ENCODE measurements at regions not wholly inside any gene's neighbourhood (a gene's known extent, or its start where the extent isn't known, plus 50 kb on each side); places are given as distances from the start of the nearest gene placed in this dataset.

GRCh38 chr17:68134046-68134637, 98.6 kb downstream of the KPNA2 start:
- TF ChIP-seq CTCF (IDR thresholded peaks at IDR 0.05) = no peak

GRCh38 chr17:68134731-68135130, 99.2 kb downstream of the KPNA2 start:
- no peak for TF ChIP-seq CTCF (IDR thresholded peaks at IDR 0.05)

- TF ChIP-seq CTCF (IDR thresholded peaks at IDR 0.05) = no peak
These were observed 99.8 kb downstream of the KPNA2 start for GRCh38 chr17:68135141-68135887.

- no peak for TF ChIP-seq CTCF (IDR thresholded peaks at IDR 0.05)
These were observed 105.5 kb downstream of the KPNA2 start for GRCh38 chr17:68141050-68141449.

GRCh38 chr17:68142595-68142994, 105.2 kb upstream of the AMZ2 start:
- no peak for TF ChIP-seq CTCF (IDR thresholded peaks at IDR 0.05)

- TF ChIP-seq CTCF (IDR thresholded peaks at IDR 0.05) = no peak
These were observed 104.4 kb upstream of the AMZ2 start for GRCh38 chr17:68143425-68143824.

- TF ChIP-seq CTCF (IDR thresholded peaks at IDR 0.05) = no peak
These were observed 102.8 kb upstream of the AMZ2 start for GRCh38 chr17:68145088-68145487.

Data from LNCAP (cell line).